NCI-H1092 treated with DMSO at 0.1 percent for 48 hours (cell line): ENCODE measurements at regions not wholly inside any gene's neighbourhood (a gene's known extent, or its start where the extent isn't known, plus 50 kb on each side); places are given as distances from the start of the nearest gene placed in this dataset.

ENCODE experiments used
- DNase-seq: peaks from one replicate; lab custom pipeline; 2025; lab: John Stamatoyannopoulos, UW

GRCh38 chr2:156695595-156695994 lies 259.4 kb downstream of the GPD2 start:
- no peak for DNase-seq

- no peak for DNase-seq
Measured at GRCh38 chr2:156697906-156698305, 261.7 kb downstream of the GPD2 start.

GRCh38 chr2:156700681-156701080 lies 264.5 kb downstream of the GPD2 start:
- DNase-seq, result no peak

GRCh38 chr2:156702541-156702940 lies 266.4 kb downstream of the GPD2 start:
- no peak for DNase-seq

- DNase-seq, result no peak
Measured at GRCh38 chr2:156703642-156704041, 267.5 kb downstream of the GPD2 start.

GRCh38 chr2:156704132-156704531 lies 268.0 kb downstream of the GPD2 start:
- DNase-seq, result no peak

GRCh38 chr2:156704617-156705016 lies 268.4 kb downstream of the GPD2 start:
- no peak for DNase-seq

- no peak for DNase-seq
Measured at GRCh38 chr2:156706576-156706975, 270.4 kb downstream of the GPD2 start.

GRCh38 chr2:156708051-156708450 lies 271.9 kb downstream of the GPD2 start:
- no peak for DNase-seq

GRCh38 chr2:156709091-156709490 lies 272.9 kb downstream of the GPD2 start:
- DNase-seq, result no peak

- DNase-seq, result no peak
Measured at GRCh38 chr2:156719036-156719435, 282.9 kb downstream of the GPD2 start.

GRCh38 chr2:156727867-156728266 lies 291.7 kb downstream of the GPD2 start:
- DNase-seq, result no peak

- DNase-seq, result no peak
Measured at GRCh38 chr2:156728328-156728727, 292.1 kb downstream of the GPD2 start.

GRCh38 chr2:156731506-156731905 lies 295.3 kb downstream of the GPD2 start:
- DNase-seq, result no peak

GRCh38 chr2:156736950-156737349 lies 300.8 kb downstream of the GPD2 start:
- no peak for DNase-seq

- DNase-seq, result no peak
Measured at GRCh38 chr2:156739301-156739700, 303.1 kb downstream of the GPD2 start.

- DNase-seq, result no peak
Measured at GRCh38 chr2:156745619-156746018, 309.4 kb downstream of the GPD2 start.

GRCh38 chr2:156748221-156748620 lies 312.0 kb downstream of the GPD2 start:
- no peak for DNase-seq

GRCh38 chr2:156752042-156752441 lies 315.9 kb downstream of the GPD2 start:
- no peak for DNase-seq

- no peak for DNase-seq
Measured at GRCh38 chr2:156753766-156754165, 317.6 kb downstream of the GPD2 start.

GRCh38 chr2:156756516-156756915 lies 320.3 kb downstream of the GPD2 start:
- DNase-seq, result no peak

- no peak for DNase-seq
Measured at GRCh38 chr2:156763174-156763573, 327.0 kb downstream of the GPD2 start.

GRCh38 chr2:156765043-156765442 lies 328.9 kb downstream of the GPD2 start:
- no peak for DNase-seq

- no peak for DNase-seq
Measured at GRCh38 chr2:156765450-156765849, 329.3 kb downstream of the GPD2 start.

- no peak for DNase-seq
Measured at GRCh38 chr2:156769802-156770201, 333.6 kb downstream of the GPD2 start.
